ENCODE measurements at regions not wholly inside any gene's neighbourhood (a gene's known extent, or its start where the extent isn't known, plus 50 kb on each side); places are given as distances from the start of the nearest gene placed in this dataset.
"Not testable (repeated sequence)": the region's sequence is repeated elsewhere in the genome, so short reads cannot be mapped to it uniquely, and the experiment has no call there.

DNA sequence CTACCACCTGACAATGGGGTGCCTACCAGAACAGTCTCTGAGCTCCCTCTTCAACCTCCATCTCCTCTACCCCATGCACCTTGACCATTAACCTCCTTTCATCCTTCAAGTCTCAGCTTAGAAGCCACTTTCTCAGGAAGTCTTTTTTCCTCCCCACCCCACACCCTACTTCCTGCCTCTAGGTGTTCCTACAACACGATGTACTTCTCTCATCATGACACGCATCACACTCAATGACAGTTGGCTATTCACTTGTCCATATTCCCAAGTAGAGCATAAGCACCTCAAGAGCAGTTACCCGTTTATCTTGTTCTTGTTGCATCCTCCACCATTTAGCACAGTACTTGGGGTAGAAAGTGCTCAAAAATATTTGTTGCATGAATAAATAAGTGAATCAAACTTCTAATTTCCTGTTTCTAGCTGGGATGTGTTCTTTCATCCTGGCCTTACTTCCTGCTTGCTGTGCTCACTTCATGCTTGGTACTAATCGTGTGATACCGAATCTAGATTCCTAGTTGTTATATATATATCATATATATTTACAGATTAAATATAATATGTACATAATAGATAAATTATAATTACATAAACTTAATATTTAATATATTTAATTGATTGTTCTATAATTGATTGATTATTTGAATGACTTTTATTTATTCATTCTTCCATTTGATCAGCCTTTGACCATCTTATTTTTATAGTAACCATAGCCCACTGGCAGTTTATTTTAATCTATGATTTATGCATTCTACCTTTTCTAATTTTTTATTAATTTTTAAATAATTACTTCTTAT, 177.5 kb upstream of the TMEM45B start:
- Mint-ChIP-seq H3K27ac (peak overlapping the region; percentile 43), H3K36me3 (ENCODE audit: low read depth) (peaks cover 4% of the 10 kb centered on the region), H3K9me3 (no peaks in the 10 kb centered on the region), H3K4me3 (no peak overlapping the region), H3K27me3 (no peaks in the 10 kb centered on the region), H3K4me1 (peaks cover 62% of the 10 kb centered on the region)
- ATAC-seq (no peak), DNase-seq (no peak)

DNA sequence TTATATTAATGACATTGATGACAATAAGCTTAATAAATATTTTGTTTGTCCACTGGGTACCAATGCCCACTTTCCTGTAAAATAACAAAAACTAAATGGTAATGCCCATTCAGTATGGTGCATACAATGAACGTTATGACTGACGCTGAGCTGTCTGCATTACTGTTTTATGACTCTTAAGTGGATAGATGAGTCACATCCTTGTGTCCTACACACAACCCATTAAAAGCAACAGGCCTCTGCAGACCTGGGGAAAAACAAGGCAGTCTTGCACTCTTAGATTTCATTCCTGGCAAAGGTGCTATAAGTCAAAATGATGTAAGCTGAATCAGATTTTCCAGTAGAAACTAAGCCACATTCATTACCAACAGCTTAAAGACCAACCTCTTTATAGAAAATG, 176.3 kb upstream of the TMEM45B start:
- Mint-ChIP-seq H3K4me1 (peaks cover 71% of the 10 kb centered on the region), H3K36me3 (ENCODE audit: low read depth) (peaks cover 4% of the 10 kb centered on the region), H3K27ac (peak overlapping the region; percentile 16), H3K27me3 (no peaks in the 10 kb centered on the region), H3K9me3 (no peaks in the 10 kb centered on the region), H3K4me3 (no peak overlapping the region)
- peak; percentile 86 for ATAC-seq
- DNase-seq: peak; percentile 23

DNA sequence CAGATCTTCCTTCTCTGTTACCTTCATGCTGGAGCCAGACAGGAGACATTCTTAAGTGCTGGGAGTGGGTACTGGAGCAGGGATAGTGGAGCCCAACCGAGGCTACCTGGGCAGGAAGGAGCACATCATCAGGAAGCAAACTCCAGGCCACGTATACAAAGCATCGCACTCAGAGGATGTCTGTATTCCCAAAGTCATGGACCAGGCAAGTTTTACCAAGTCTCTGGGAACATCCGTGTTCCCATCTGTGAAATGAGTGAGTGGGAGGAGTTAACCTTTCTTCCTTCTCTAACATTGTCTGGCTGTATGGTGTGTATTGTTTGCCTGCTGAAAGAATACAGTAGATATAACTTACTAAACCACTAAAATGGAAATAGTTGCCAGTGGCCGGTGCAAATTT, 175.0 kb upstream of the TMEM45B start:
- no peak for ATAC-seq
- H3K36me3 Mint-ChIP-seq (ENCODE audit: low read depth): peaks cover 4% of the 10 kb centered on the region
- DNase-seq: no peak
- peak overlapping the region; percentile 16 for H3K27ac Mint-ChIP-seq
- peaks cover 82% of the 10 kb centered on the region for H3K4me1 Mint-ChIP-seq
- H3K4me3 Mint-ChIP-seq: no peak overlapping the region
- H3K9me3 Mint-ChIP-seq: no peaks in the 10 kb centered on the region
- H3K27me3 Mint-ChIP-seq: peaks cover 6% of the 10 kb centered on the region

DNA sequence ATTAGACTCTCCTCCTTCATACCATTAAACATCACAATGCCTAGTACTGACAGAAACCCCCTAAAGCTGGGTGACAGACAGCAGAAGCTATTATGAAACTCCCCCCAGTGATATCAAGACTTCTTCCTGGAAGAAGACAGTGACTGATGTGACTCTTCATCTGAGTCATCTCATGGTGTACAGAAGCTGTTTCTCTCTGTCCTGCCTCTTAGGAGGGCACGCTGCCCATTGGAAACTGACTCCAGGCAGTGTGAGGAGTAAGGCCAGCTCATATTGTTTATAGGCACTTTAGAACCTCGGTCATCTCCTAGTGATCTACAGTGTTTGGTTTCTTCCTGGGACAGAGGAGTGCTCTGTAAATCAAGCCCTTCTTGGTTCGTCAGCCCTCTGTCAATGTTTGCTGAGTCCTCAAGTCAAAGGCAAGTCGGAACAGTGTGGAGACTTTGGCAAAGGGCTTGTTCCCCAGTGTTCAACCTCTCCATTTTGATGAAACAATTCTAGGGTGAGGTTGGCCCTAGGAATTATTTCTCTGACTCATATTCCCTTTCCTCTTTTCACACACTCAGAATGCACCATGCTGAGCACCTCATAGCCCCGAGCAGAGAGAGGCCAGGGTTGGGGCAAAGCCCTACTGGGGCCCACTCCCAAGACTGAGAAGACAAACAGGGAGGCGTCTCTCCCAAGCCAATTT, 172.5 kb upstream of the TMEM45B start:
- peak; percentile 78 for ATAC-seq
- peak overlapping the region; percentile 87 for H3K27ac Mint-ChIP-seq
- peaks cover 4% of the 10 kb centered on the region for H3K36me3 Mint-ChIP-seq (ENCODE audit: low read depth)
- H3K4me3 Mint-ChIP-seq: no peak overlapping the region
- no peak for DNase-seq
- peaks cover 75% of the 10 kb centered on the region for H3K4me1 Mint-ChIP-seq
- no peaks in the 10 kb centered on the region for H3K9me3 Mint-ChIP-seq
- H3K27me3 Mint-ChIP-seq: peaks cover 6% of the 10 kb centered on the region

DNA sequence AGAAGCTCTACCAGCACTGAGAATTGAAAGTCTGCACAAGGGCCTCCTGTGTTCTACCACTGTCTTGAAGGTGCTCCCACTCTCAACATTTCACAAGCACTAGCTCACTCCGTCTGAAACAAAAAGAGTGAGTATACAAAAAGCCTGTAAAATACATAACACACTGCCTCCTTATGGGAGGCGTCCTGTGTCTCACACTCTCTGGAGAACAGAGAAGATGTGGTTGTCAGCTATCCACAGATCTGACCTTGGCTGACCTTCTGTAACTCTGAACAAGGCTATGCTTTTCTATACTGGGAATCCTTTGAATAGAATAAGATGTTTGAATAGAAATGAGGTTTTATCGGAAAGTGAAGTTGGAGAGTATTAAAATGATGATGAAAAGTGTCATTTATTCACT, 171.3 kb upstream of the TMEM45B start:
- no peak overlapping the region for H3K4me3 Mint-ChIP-seq
- peaks cover 6% of the 10 kb centered on the region for H3K27me3 Mint-ChIP-seq
- peak overlapping the region; percentile 39 for H3K27ac Mint-ChIP-seq
- no peak for ATAC-seq
- no peak for DNase-seq
- no peaks in the 10 kb centered on the region for H3K9me3 Mint-ChIP-seq
- H3K36me3 Mint-ChIP-seq (ENCODE audit: low read depth): peaks cover 4% of the 10 kb centered on the region
- H3K4me1 Mint-ChIP-seq: peaks cover 69% of the 10 kb centered on the region

DNA sequence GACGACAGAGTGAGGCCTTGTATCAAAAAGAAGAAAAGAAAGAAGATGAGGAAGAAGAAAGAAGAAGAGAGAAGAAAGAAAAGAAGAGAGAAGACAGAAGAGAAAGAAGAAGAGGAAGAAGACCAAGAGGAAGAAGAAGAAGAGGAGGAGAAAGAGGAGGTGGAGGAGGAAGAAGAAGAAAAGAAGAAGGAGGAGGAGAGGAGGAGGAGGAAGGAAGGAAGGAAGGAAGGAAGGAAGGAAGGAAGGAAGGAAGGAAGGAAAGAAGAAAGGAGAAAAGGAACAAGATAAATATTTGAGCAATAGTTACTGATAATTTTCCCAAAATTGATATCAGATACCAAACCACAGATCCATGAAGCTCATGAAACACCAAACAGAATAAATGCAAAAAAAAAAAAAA, 169.7 kb upstream of the TMEM45B start:
- no peak overlapping the region for H3K4me3 Mint-ChIP-seq
- peak overlapping the region; percentile 46 for H3K27ac Mint-ChIP-seq
- peaks cover 53% of the 10 kb centered on the region for H3K4me1 Mint-ChIP-seq
- ATAC-seq (no peak), DNase-seq (no peak)
- no peaks in the 10 kb centered on the region for H3K9me3 Mint-ChIP-seq
- H3K36me3 Mint-ChIP-seq (ENCODE audit: low read depth): peaks cover 4% of the 10 kb centered on the region
- peaks cover 6% of the 10 kb centered on the region for H3K27me3 Mint-ChIP-seq

DNA sequence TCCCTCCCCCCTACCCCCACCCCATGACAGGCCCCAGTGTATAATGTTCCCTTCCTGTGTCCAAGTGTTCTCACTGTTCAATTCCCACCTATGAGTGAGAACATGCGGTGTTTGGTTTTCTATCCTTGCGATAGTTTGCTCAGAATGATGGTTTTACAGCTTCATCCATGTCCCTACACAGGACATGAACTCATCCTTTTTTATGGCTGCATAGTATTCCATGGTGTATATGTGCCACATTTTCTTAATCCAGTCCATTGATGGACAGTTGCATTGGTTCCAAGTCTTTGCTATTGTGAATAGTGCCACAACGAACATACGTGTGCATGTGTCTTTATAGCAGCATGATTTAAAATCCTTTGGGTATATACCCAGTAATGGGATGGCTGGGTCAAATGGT, 165.6 kb upstream of the TMEM45B start:
- not testable (repeated sequence) for H3K36me3 Mint-ChIP-seq (ENCODE audit: low read depth); H3K4me3 Mint-ChIP-seq; H3K27me3 Mint-ChIP-seq; ATAC-seq; H3K27ac Mint-ChIP-seq; DNase-seq
- Mint-ChIP-seq H3K9me3 (peaks cover 16% of the 10 kb centered on the region), H3K4me1 (peaks cover 15% of the 10 kb centered on the region)

DNA sequence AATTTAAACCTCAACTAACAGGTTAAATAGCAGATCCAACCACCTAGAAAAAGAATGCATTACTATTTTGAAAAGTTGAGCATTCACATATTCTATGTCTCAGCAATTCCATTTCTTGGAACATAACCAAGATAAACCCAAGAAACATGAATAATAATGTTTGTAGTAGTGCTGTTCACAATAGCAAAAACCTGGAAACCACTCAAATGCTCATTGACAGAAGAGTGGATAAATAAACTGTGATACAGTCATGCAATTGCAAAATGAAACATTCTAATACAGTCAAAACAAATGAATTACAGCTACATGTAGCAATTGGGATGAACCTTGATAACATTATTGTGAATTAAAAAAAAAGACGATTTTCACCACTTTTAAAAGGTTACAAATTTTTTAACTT, 162.8 kb upstream of the TMEM45B start:
- peaks cover 35% of the 10 kb centered on the region for H3K9me3 Mint-ChIP-seq
- DNase-seq (no peak), ATAC-seq (no peak)
- no peak overlapping the region for H3K27ac Mint-ChIP-seq
- peaks cover 5% of the 10 kb centered on the region for H3K36me3 Mint-ChIP-seq (ENCODE audit: low read depth)
- no peak overlapping the region for H3K4me3 Mint-ChIP-seq
- no peaks in the 10 kb centered on the region for H3K27me3 Mint-ChIP-seq
- H3K4me1 Mint-ChIP-seq: peaks cover 6% of the 10 kb centered on the region

DNA sequence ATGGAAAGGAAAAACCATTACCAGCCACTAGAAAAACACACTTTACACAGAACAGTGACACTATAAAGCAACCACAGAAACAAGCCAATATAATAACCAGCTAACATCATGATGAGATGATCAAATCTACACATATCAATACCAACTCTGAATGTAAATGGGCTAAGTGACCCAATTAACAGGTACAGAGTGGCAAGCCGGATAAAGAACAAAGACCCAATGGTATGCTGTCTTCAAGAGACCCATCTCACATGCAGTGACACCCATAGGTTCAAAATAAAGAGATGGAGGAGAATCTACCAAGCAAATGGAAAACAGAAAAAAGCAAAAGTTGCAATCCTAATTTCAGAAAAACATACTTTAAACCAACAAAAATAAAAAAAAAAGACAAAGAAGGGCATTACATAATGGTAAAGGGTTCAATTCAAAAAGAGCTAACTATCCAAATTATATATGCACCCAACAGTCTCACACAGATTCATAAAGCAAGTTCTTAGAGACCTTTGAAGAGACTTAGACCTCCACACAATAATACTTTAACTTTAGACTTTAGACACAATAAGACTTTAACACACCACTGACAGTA, 160.3 kb upstream of the TMEM45B start:
- Mint-ChIP-seq H3K36me3 (ENCODE audit: low read depth) (peaks cover 5% of the 10 kb centered on the region), H3K27me3 (no peaks in the 10 kb centered on the region), H3K9me3 (peaks cover 35% of the 10 kb centered on the region), H3K27ac (no peak overlapping the region), H3K4me1 (no peaks in the 10 kb centered on the region), H3K4me3 (no peak overlapping the region)
- DNase-seq: no peak
- ATAC-seq: no peak

DNA sequence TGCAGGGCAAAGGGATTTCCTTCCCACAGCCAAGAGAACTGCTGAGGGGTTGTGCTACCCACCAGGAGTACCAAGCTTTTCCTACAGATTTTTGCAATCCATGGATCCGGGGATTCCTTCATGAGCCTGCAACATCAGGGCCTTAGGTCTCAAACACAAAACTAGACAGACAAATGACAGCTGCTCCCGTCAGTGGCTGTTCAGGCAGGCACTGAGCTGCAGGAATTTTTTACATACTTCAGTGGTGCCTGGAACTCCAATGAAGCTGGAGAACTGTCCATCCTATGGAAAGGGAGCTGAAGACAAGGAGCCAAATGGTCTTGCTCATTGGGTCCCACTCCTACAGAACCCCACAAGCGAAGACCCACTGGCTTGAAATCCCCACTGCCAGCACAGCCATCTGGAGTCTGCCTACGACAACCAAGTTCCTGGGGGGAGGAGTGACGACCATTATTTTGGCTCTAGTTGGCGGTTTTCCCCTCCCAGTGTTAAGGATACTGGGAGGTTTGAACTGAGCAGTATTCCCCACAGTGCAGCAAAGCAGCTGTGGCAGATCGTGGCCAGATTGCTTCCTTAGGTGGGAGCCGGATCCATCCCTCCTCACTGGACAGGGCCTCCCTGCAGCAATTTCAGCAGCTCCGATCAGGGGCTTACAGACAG, 157.7 kb upstream of the TMEM45B start:
- Mint-ChIP-seq H3K27ac (no peak overlapping the region), H3K4me3 (no peak overlapping the region), H3K4me1 (no peaks in the 10 kb centered on the region), H3K27me3 (no peaks in the 10 kb centered on the region), H3K9me3 (peaks cover 43% of the 10 kb centered on the region), H3K36me3 (ENCODE audit: low read depth) (peaks cover 6% of the 10 kb centered on the region)
- ATAC-seq: no peak
- DNase-seq: no peak

DNA sequence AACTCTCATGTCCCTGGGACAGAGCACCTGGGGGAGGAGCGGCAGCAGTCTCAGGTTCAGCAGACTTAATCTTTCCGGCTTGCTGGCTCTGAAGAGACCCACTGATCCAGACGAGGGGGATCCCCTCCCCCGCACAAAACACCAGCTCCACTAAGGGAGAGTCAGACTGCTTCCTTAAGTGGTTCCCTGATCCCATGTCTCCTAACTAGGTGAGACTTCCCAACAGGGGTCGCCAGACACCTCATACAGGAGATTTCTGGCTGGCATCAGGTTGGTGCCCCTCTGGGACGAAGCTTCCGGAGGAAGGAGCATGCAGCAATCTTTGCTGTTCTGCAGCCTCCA, 157.2 kb upstream of the TMEM45B start:
- ATAC-seq (no peak), DNase-seq (no peak)
- Mint-ChIP-seq H3K9me3 (peaks cover 41% of the 10 kb centered on the region), H3K4me3 (no peak overlapping the region), H3K27ac (no peak overlapping the region), H3K36me3 (ENCODE audit: low read depth) (peaks cover 6% of the 10 kb centered on the region), H3K4me1 (no peaks in the 10 kb centered on the region), H3K27me3 (no peaks in the 10 kb centered on the region)

DNA sequence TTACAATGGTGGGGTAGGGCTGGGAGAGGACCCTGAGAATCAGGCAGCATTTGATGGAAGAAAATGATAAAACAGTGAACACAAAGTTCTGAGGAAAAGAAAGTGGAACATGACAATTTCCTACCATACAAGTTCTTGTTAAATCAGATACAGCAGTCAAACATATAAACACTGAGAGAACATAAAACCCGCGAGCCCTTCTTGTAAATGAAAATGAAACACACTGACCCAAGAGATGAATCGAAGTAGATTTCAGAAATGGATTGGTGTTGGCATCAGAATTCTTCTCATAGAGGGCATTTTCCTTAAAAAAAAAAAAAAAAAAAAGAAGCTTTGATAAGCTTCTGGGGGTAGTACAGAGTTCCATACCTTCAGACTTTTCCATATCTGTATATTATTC, 134.7 kb upstream of the TMEM45B start:
- no peak for ATAC-seq
- H3K36me3 Mint-ChIP-seq (ENCODE audit: low read depth): no peaks in the 10 kb centered on the region
- no peak overlapping the region for H3K27ac Mint-ChIP-seq
- H3K27me3 Mint-ChIP-seq: peaks cover 6% of the 10 kb centered on the region
- no peak overlapping the region for H3K4me3 Mint-ChIP-seq
- DNase-seq: no peak
- H3K9me3 Mint-ChIP-seq: no peaks in the 10 kb centered on the region
- H3K4me1 Mint-ChIP-seq: no peaks in the 10 kb centered on the region

DNA sequence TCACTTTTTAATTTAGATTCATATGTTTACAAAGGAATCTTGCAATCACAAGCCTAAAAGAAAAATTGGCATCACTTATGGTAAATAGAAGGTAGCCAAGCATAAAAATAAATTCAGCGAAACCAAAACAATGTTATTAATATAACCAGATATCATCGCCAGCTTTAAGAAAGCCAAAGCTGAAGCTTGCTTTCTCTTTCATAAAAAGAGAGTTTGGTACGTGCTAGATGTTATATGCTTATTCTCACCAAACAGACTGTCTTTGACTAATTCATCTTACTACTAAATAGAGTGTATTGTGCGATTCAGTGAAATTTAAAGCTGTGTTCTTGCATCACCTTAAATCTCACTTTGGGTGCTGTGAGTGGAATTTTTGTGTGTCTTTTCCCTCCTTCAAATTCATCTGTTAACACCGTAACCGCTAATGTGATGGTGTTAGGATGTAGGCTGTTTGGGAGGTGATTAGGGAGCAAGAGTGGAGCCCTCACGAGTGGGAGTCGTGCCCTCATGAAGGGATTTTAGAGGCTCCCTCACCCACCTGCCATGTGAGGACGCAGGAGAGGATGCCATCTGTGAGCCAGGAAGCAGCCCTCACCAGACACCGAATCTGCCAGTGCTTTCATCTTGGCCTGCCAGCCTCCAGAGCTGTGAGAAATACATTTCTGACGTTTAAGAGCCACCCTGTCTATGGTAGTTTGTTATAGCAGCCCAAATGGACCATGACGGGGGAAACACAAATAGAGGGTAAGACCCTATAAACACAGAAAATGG, 134.1 kb upstream of the TMEM45B start:
- no peak for ATAC-seq
- no peaks in the 10 kb centered on the region for H3K4me1 Mint-ChIP-seq
- H3K27ac Mint-ChIP-seq: no peak overlapping the region

DNA sequence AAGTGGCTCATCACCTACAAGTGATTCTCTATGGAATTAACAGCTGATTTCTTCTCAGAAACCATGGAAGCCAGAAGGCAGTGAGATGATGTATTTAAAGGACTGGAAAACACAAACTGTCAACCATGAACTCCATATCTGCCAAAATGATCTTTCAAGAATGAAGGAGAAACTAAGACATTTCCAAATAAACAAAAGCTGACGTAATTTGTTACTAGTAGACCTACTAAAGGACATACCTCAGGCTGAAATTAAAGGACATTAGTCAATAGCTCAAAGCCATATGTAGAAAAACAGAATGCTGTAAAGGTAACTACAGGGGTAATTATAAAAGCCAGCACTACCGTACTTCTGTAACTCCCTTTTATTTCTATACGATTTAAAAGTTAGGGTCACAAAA, 129.4 kb upstream of the TMEM45B start:
- DNase-seq: no peak
- no peaks in the 10 kb centered on the region for H3K4me1 Mint-ChIP-seq
- no peak overlapping the region for H3K27ac Mint-ChIP-seq
- H3K9me3 Mint-ChIP-seq: no peaks in the 10 kb centered on the region
- no peaks in the 10 kb centered on the region for H3K36me3 Mint-ChIP-seq (ENCODE audit: low read depth)
- peaks cover 5% of the 10 kb centered on the region for H3K27me3 Mint-ChIP-seq
- no peak overlapping the region for H3K4me3 Mint-ChIP-seq
- no peak for ATAC-seq

More for the DNA sequence above, 134.1 kb upstream of the TMEM45B start:
- Mint-ChIP-seq H3K4me3 (no peak overlapping the region), H3K36me3 (ENCODE audit: low read depth) (no peaks in the 10 kb centered on the region), H3K9me3 (no peaks in the 10 kb centered on the region), H3K27me3 (peaks cover 5% of the 10 kb centered on the region)
- no peak for DNase-seq
